ENCODE measurements at regions not wholly inside any gene's neighbourhood (a gene's known extent, or its start where the extent isn't known, plus 50 kb on each side); places are given as distances from the start of the nearest gene placed in this dataset.

DNA sequence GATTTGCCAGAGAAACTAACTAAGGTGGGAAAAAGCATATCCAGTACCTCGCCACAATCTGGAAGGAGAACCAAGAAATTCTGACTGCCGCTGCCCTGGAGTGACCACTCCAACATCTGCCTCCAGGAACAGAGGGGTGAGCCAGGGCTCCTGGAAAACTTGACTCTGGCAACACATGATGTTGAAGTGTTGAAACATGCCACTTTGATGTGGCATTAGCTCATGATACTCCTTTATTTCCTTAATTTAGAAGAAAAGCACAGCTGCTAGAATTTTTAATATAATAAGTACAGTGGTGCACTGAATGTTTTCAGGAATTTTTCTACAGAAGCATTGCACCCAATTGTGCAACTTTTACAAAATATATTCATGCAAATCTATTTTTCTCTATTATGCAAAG is 109.9 kb upstream of the BCL6 start:
- TF ChIP-seq CTCF (conservative IDR thresholded peaks at IDR 0.05; ENCODE audit: low read depth, low read length) (no peak), POLR2A (IDR thresholded peaks at IDR 0.05; ENCODE audit: low read depth, low read length) (no peak), BHLHE40 (IDR thresholded peaks at IDR 0.05; ENCODE audit: low read depth, low read length) (no peak), MXI1 (IDR thresholded peaks at IDR 0.05; ENCODE audit: borderline replicate concordance, low read depth, low read length) (no peak), CHD1 (IDR thresholded peaks at IDR 0.05; ENCODE audit: low read depth, low read length) (no peak), CEBPB (IDR thresholded peaks at IDR 0.05; ENCODE audit: low read depth, low read length) (no peak), RCOR1 (IDR thresholded peaks at IDR 0.05; ENCODE audit: insufficient replicate concordance, low read length) (no peak), MAZ (IDR thresholded peaks at IDR 0.05; ENCODE audit: borderline replicate concordance, low read depth, low read length) (no peak), MAFK (IDR thresholded peaks at IDR 0.05; ENCODE audit: low read depth, low read length) (no peak), SMC3 (IDR thresholded peaks at IDR 0.05; ENCODE audit: low read depth, low read length) (no peak), RAD21 (IDR thresholded peaks at IDR 0.05; ENCODE audit: low read length) (no peak)
- TF ChIP-seq, protein P1, sequence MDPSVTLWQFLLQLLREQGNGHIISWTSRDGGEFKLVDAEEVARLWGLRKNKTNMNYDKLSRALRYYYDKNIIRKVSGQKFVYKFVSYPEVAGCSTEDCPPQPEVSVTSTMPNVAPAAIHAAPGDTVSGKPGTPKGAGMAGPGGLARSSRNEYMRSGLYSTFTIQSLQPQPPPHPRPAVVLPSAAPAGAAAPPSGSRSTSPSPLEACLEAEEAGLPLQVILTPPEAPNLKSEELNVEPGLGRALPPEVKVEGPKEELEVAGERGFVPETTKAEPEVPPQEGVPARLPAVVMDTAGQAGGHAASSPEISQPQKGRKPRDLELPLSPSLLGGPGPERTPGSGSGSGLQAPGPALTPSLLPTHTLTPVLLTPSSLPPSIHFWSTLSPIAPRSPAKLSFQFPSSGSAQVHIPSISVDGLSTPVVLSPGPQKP (IDR thresholded peaks at IDR 0.05; ENCODE audit: borderline replicate concordance, low read depth, low read length): no peak
- TF ChIP-seq, protein P2, sequence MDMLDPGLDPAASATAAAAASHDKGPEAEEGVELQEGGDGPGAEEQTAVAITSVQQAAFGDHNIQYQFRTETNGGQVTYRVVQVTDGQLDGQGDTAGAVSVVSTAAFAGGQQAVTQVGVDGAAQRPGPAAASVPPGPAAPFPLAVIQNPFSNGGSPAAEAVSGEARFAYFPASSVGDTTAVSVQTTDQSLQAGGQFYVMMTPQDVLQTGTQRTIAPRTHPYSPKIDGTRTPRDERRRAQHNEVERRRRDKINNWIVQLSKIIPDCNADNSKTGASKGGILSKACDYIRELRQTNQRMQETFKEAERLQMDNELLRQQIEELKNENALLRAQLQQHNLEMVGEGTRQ (IDR thresholded peaks at IDR 0.05; ENCODE audit: low read depth, low read length): no peak

All from IMR-90 (cell line).